HL-60 (cell line): ENCODE measurements at regions not wholly inside any gene's neighbourhood (a gene's known extent, or its start where the extent isn't known, plus 50 kb on each side); places are given as distances from the start of the nearest gene placed in this dataset.

Experiments
- DNase-seq, 2 experiments: peaks; one replicate each; pipeline ENCODE4 v3.0.0-alpha.2; 2010 to 2020; ENCODE audit warnings: low read depth in 1 of 2, low spot score in 1 of 2
- H3K27ac ChIP-seq: fragments of 250-450 bp; sonication (Bioruptor Pico); replicated peaks from 2 replicates; pipeline ENCODE4 v1.5.1; 2020; ENCODE audit warnings: mild to moderate bottlenecking, moderate library complexity
- H3K27me3 ChIP-seq: fragments of 250-450 bp; sonication (Bioruptor Pico); 2 replicates; pipeline ENCODE4 v1.5.1; 2021; ENCODE audit warnings: mild to moderate bottlenecking, moderate library complexity; ENCODE audit not compliant: insufficient read depth, poor library complexity, severe bottlenecking
- H3K4me3 ChIP-seq: replicated peaks from 2 replicates; pipeline ENCODE4 v1.5.1; 2011; ENCODE audit warnings: mild to moderate bottlenecking, control low read depth, low read length; ENCODE audit not compliant: insufficient read depth
- GABPA ChIP-seq: IDR thresholded peaks from 2 replicates; pipeline ENCODE4 v1.6.1; 2012; ENCODE audit warnings: low read depth
- POLR2AphosphoS5 ChIP-seq: IDR thresholded peaks from 2 replicates; pipeline ENCODE4 v1.6.1; 2012; ENCODE audit warnings: low read depth
- SPI1 ChIP-seq: IDR thresholded peaks from 2 replicates; pipeline ENCODE4 v1.6.1; 2012; ENCODE audit warnings: low read depth, mild to moderate bottlenecking, borderline replicate concordance
- TF ChIP-seq, protein P1 (sequence below): IDR thresholded peaks from 2 replicates; pipeline ENCODE4 v1.6.1; 2012; ENCODE audit warnings: low read depth; ENCODE audit not compliant: insufficient replicate concordance
- TF ChIP-seq, protein P2 (sequence below): IDR thresholded peaks from one replicate; pipeline ENCODE4 v1.5.1; 2011; ENCODE audit warnings: low read length, control low read depth, inconsistent platforms; ENCODE audit not compliant: insufficient read depth

DNA sequence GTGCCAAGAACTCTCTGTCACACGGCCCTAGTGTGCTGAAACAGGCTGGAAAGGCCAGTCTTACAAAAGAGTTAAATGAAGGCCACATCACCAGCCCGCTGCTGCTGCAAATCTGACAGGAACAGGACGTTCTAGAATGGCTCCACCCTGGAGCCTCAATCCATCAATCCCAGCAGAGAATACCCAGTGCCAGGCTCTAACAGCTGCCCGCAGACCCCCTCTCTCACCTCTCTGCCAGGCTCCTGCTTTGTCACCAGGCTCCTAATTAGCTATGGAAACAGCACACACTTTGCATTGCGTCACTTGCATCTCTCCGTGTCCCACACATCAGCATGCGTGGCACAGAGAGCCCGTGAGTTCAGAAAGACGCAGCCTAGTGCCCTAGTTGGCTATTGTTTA lies 314.1 kb downstream of the FOXO1 start:
- DNase-seq, result no peak

DNA sequence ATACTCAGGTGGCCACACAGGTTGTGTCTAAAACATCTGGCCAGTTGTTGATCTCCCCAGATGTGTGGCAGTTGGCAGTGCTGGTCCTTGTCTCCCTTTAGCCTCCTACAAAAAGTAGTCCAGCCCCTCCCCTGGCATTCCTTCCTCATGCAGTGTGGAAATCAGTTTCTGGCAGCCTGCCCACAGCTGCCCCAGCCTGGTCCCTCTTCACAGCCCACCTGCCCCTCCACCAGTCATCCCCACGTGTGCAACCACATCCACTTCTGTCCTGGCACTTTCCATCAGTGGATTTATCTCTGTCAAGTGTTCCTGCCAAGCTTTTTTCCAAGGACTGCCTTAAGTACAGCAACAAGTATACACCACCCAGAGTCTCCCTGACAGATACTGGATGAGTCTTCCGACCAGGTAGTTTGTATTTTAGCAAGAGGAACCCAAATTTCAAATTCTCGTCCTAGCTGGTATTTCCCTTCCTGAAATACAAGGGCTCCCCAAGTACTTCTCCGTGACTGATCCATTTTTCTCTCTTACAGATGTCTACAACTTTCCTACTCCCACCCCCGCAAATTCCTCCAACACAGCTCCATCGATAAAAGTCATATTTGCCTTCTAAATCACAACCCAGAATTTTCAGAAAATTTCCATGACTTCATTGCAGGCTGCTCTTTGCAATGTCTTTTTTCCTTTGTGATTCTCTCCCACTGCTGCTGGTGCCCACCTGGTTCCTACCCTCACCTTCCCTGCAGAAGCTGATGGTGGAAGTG lies 313.5 kb downstream of the FOXO1 start:
- DNase-seq, result no peak
- TF ChIP-seq, protein P1, sequence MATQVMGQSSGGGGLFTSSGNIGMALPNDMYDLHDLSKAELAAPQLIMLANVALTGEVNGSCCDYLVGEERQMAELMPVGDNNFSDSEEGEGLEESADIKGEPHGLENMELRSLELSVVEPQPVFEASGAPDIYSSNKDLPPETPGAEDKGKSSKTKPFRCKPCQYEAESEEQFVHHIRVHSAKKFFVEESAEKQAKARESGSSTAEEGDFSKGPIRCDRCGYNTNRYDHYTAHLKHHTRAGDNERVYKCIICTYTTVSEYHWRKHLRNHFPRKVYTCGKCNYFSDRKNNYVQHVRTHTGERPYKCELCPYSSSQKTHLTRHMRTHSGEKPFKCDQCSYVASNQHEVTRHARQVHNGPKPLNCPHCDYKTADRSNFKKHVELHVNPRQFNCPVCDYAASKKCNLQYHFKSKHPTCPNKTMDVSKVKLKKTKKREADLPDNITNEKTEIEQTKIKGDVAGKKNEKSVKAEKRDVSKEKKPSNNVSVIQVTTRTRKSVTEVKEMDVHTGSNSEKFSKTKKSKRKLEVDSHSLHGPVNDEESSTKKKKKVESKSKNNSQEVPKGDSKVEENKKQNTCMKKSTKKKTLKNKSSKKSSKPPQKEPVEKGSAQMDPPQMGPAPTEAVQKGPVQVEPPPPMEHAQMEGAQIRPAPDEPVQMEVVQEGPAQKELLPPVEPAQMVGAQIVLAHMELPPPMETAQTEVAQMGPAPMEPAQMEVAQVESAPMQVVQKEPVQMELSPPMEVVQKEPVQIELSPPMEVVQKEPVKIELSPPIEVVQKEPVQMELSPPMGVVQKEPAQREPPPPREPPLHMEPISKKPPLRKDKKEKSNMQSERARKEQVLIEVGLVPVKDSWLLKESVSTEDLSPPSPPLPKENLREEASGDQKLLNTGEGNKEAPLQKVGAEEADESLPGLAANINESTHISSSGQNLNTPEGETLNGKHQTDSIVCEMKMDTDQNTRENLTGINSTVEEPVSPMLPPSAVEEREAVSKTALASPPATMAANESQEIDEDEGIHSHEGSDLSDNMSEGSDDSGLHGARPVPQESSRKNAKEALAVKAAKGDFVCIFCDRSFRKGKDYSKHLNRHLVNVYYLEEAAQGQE, result no peak
- no peak for TF ChIP-seq POLR2AphosphoS5
- no peak for TF ChIP-seq SPI1
- TF ChIP-seq GABPA, result no peak
- TF ChIP-seq, protein P2, sequence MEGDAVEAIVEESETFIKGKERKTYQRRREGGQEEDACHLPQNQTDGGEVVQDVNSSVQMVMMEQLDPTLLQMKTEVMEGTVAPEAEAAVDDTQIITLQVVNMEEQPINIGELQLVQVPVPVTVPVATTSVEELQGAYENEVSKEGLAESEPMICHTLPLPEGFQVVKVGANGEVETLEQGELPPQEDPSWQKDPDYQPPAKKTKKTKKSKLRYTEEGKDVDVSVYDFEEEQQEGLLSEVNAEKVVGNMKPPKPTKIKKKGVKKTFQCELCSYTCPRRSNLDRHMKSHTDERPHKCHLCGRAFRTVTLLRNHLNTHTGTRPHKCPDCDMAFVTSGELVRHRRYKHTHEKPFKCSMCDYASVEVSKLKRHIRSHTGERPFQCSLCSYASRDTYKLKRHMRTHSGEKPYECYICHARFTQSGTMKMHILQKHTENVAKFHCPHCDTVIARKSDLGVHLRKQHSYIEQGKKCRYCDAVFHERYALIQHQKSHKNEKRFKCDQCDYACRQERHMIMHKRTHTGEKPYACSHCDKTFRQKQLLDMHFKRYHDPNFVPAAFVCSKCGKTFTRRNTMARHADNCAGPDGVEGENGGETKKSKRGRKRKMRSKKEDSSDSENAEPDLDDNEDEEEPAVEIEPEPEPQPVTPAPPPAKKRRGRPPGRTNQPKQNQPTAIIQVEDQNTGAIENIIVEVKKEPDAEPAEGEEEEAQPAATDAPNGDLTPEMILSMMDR, result no peak
- Histone ChIP-seq H3K27me3 (peaks cover 3% of the 10 kb centered on the region), H3K4me3 (no peak overlapping the region), H3K27ac (no peak overlapping the region)

More for the DNA sequence above, 314.1 kb downstream of the FOXO1 start:
- Histone ChIP-seq H3K27me3 (peaks cover 3% of the 10 kb centered on the region), H3K4me3 (no peak overlapping the region), H3K27ac (no peak overlapping the region)
- TF ChIP-seq, protein P1, result no peak
- TF ChIP-seq GABPA (no peak), POLR2AphosphoS5 (no peak), SPI1 (no peak)
- TF ChIP-seq, protein P2, result no peak

DNA sequence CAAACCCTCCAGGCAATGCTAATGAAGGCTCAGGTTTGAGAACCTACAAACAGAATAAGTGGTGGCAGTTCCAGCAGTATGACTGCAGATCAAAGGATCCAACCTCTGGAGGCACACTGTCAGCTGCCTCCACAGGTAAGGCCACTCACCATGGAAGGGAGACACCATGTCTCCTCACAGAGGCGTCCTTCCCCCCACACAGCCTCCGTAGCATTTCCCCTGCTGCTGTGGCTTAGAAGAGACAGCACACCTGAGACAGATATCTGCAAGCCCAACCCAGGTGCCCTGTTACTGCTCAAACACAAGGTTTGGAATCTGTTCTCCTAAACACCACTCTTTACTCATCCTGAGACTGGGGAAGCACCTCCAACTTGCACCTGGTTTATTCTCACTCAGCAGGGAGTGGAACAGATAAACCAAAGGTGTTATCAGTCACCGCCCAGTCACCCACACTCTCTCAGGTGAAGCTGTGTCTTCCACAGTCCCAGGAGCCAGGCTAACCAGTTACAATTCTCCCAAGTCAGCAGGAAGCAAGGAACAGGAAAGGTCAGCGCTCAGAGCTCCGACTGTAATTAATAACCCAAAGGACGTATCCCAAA lies 311.2 kb downstream of the FOXO1 start:
- no peak overlapping the region for H3K4me3 ChIP-seq
- no peak for TF ChIP-seq POLR2AphosphoS5
- TF ChIP-seq, protein P1, result no peak
- TF ChIP-seq, protein P2, result no peak
- TF ChIP-seq SPI1, result no peak
- no peak for TF ChIP-seq GABPA
- peaks cover 1% of the 10 kb centered on the region for H3K27me3 ChIP-seq
- no peak overlapping the region for H3K27ac ChIP-seq
- DNase-seq, result no peak
